ENCODE measurements at regions not wholly inside any gene's neighbourhood (a gene's known extent, or its start where the extent isn't known, plus 50 kb on each side); places are given as distances from the start of the nearest gene placed in this dataset.

DNA sequence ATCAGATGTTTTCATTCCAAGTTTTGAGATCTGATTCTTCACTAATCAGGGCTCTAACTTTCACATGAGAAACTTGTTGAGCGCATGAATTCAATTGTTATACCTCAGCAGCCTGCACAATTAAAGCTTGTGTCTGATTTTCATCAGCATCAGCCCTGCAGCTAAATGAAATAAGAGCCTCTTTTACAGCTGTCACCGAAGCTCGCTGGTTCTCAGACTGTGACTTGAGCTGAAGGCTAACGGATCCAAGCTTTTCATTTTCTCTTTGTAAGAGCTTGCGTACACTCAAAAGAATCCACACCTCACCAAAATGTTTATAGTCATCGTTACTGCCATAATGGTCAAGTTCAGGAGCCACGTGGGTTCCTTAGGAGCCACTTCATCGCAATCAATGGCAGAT is 65.5 kb upstream of the BEGAIN start:
- H2AFZ ChIP-seq (ENCODE audit: low read length): no peak overlapping the region
- no peak overlapping the region for H3K18ac ChIP-seq (ENCODE audit: insufficient read length, low read depth, low read length)
- Mint-ChIP-seq H3K9me3 (peaks cover 0 to 5% of the 10 kb centered on the region in 2 experiments; a peak in 2 of 5 replicates), H3K4me3 (no peak overlapping the region), H3K36me3 (ENCODE audit: insufficient read depth in 1 of 3, low read depth in 3 of 3) (no peaks in the 10 kb centered on the region; a peak in 1 of 7 replicates), H3K4me1 (peaks cover 3 to 20% of the 10 kb centered on the region in 2 experiments; a peak in 3 of 4 replicates), H3K27ac (no peak overlapping the region), H3K27me3 (ENCODE audit: low read depth) (peaks cover 30% of the 10 kb centered on the region)
- TF ChIP-seq, protein P1, sequence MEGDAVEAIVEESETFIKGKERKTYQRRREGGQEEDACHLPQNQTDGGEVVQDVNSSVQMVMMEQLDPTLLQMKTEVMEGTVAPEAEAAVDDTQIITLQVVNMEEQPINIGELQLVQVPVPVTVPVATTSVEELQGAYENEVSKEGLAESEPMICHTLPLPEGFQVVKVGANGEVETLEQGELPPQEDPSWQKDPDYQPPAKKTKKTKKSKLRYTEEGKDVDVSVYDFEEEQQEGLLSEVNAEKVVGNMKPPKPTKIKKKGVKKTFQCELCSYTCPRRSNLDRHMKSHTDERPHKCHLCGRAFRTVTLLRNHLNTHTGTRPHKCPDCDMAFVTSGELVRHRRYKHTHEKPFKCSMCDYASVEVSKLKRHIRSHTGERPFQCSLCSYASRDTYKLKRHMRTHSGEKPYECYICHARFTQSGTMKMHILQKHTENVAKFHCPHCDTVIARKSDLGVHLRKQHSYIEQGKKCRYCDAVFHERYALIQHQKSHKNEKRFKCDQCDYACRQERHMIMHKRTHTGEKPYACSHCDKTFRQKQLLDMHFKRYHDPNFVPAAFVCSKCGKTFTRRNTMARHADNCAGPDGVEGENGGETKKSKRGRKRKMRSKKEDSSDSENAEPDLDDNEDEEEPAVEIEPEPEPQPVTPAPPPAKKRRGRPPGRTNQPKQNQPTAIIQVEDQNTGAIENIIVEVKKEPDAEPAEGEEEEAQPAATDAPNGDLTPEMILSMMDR (conservative IDR thresholded peaks at IDR 0.05): no peak
- H3K4me1 ChIP-seq (ENCODE audit: insufficient read depth, low read length): no peaks in the 10 kb centered on the region
- no peak overlapping the region for H3K4me2 ChIP-seq (ENCODE audit: insufficient read depth, insufficient read length, low read length)
- H3K23me2 ChIP-seq (ENCODE audit: insufficient read length, low read depth, low read length, poor library complexity, severe bottlenecking): peaks cover 3% of the 10 kb centered on the region
- H2BK120ac ChIP-seq (ENCODE audit: low read depth, low read length, poor library complexity, severe bottlenecking): no peak overlapping the region
- no peak overlapping the region for H4K5ac ChIP-seq (ENCODE audit: insufficient read length, low read depth, low read length)
- no peaks in the 10 kb centered on the region; the same call in 1 of the 2 replicates for H3K27me3 ChIP-seq (ENCODE audit: insufficient read depth, low read length)
- H4K91ac ChIP-seq (ENCODE audit: insufficient read length, low read depth, low read length): no peak overlapping the region
- no peaks in the 10 kb centered on the region for H3K9me3 ChIP-seq (ENCODE audit: control insufficient read depth, low read depth, low read length)
- H3K23ac ChIP-seq (ENCODE audit: insufficient read length, low read depth, low read length): no peak overlapping the region
- no peak overlapping the region for H3K27ac ChIP-seq (ENCODE audit: insufficient read length, low read depth, low read length)
- no peak overlapping the region for H3K56ac ChIP-seq (ENCODE audit: insufficient read length, low read depth, low read length)
- no peak overlapping the region for H2AK5ac ChIP-seq (ENCODE audit: insufficient read length, low read length)
- peaks cover 2% of the 10 kb centered on the region for H4K20me1 ChIP-seq (ENCODE audit: control insufficient read depth, insufficient read depth, insufficient read length)
- no peaks in the 10 kb centered on the region for H3K79me2 ChIP-seq (ENCODE audit: insufficient read depth, low read length)
- DNase-seq: no peak
- H4K8ac ChIP-seq (replicated peaks; ENCODE audit: insufficient read length, low read depth, low read length): no peak overlapping the region
- H3K4ac ChIP-seq (ENCODE audit: low read depth, low read length): no peak overlapping the region
- H2BK5ac ChIP-seq (ENCODE audit: insufficient read length, low read length): no peak overlapping the region
- H2BK15ac ChIP-seq (ENCODE audit: low read depth, low read length): no peak overlapping the region
- no peak overlapping the region for H3T11ph ChIP-seq (ENCODE audit: low read length)
- H3K14ac ChIP-seq (ENCODE audit: insufficient read depth, low read length): no peak overlapping the region
- WGBS (ENCODE audit: extremely low coverage, insufficient read length, low lambda C conversion rate): no CpG with 5 or more reads among the region's 8 CpGs
- H3K79me1 ChIP-seq (ENCODE audit: insufficient read depth, low read depth, low read length, poor library complexity, severe bottlenecking): no peaks in the 10 kb centered on the region
- H3K9ac ChIP-seq (ENCODE audit: extremely low read depth, insufficient read length, low read length): no peak overlapping the region
- no peak overlapping the region for H2BK12ac ChIP-seq (ENCODE audit: insufficient read length, low read depth, low read length)
- no peak overlapping the region for H2BK20ac ChIP-seq (ENCODE audit: low read depth, low read length, poor library complexity, severe bottlenecking)

All from H9 (cell line).